ENCODE measurements at regions not wholly inside any gene's neighbourhood (a gene's known extent, or its start where the extent isn't known, plus 50 kb on each side); places are given as distances from the start of the nearest gene placed in this dataset.

DNA sequence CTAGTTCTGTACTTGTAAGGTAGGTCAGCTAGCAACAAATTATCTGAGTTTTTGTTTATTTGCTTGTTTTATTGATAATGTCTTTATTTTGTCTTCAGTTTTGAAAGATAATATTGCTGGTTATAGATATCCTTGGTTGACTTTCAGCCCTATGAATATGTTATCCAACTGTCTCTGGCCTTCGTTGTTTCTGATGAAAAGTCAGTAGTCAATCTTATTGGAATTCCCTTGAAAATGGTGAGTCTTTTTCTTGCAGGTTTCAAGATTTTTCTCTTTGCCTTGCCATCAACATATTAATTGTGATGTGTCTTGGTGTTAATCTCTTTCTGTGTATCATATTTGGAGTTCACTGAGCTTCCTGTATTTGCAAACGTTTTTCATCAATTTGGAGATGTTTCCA lies 113.1 kb upstream of the NEIL3 start:
- no peaks in the 10 kb centered on the region for H3K36me3 ChIP-seq (ENCODE audit: control insufficient read depth, insufficient read depth, low read length)
- H3K4me3 ChIP-seq (ENCODE audit: low read depth, low read length), result no peak overlapping the region
- TF ChIP-seq, protein P1, sequence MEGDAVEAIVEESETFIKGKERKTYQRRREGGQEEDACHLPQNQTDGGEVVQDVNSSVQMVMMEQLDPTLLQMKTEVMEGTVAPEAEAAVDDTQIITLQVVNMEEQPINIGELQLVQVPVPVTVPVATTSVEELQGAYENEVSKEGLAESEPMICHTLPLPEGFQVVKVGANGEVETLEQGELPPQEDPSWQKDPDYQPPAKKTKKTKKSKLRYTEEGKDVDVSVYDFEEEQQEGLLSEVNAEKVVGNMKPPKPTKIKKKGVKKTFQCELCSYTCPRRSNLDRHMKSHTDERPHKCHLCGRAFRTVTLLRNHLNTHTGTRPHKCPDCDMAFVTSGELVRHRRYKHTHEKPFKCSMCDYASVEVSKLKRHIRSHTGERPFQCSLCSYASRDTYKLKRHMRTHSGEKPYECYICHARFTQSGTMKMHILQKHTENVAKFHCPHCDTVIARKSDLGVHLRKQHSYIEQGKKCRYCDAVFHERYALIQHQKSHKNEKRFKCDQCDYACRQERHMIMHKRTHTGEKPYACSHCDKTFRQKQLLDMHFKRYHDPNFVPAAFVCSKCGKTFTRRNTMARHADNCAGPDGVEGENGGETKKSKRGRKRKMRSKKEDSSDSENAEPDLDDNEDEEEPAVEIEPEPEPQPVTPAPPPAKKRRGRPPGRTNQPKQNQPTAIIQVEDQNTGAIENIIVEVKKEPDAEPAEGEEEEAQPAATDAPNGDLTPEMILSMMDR (IDR thresholded peaks at IDR 0.05; ENCODE audit: insufficient read depth, low read length, poor library complexity, severe bottlenecking), result no peak
- no peaks in the 10 kb centered on the region for H3K27me3 ChIP-seq (ENCODE audit: control insufficient read depth, insufficient read depth, low read length)
- no peak for DNase-seq (ENCODE audit: low read depth)

DNA sequence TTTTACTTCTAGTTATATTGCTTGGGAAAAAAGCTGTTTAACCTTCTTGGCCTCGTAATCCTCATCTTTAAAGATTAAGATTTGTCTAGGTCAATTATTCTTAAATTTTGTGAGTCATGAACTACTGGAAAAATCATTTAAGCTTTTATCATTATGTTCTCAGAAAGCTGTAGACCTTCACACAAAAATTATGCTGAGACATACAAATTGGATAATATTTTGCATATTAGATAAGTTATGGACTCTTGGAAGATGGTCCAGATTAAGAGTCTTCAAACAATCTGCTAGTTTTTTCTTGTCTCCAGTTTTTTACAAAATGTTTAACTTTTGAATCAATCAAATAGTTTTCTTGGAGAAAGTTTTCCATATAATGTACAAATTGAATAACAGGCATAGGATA lies 108.1 kb upstream of the NEIL3 start:
- no peak for DNase-seq (ENCODE audit: low read depth)
- Histone ChIP-seq H3K4me3 (ENCODE audit: low read depth, low read length) (no peak overlapping the region), H3K36me3 (ENCODE audit: control insufficient read depth, insufficient read depth, low read length) (no peaks in the 10 kb centered on the region), H3K27me3 (ENCODE audit: control insufficient read depth, insufficient read depth, low read length) (no peaks in the 10 kb centered on the region)
- TF ChIP-seq, protein P1 (IDR thresholded peaks at IDR 0.05; ENCODE audit: insufficient read depth, low read length, poor library complexity, severe bottlenecking), result no peak

- H3K4me3 ChIP-seq (ENCODE audit: low read depth, low read length), result no peak overlapping the region
- H3K36me3 ChIP-seq (ENCODE audit: control insufficient read depth, insufficient read depth, low read length), result no peaks in the 10 kb centered on the region
- no peak for DNase-seq (ENCODE audit: low read depth)
- no peaks in the 10 kb centered on the region for H3K27me3 ChIP-seq (ENCODE audit: control insufficient read depth, insufficient read depth, low read length)
- TF ChIP-seq, protein P1 (IDR thresholded peaks at IDR 0.05; ENCODE audit: insufficient read depth, low read length, poor library complexity, severe bottlenecking), result no peak
Measured at GRCh38 chr4:177204126-177204525, 105.5 kb upstream of the NEIL3 start.

GRCh38 chr4:177214935-177215334 lies 94.7 kb upstream of the NEIL3 start:
- no peak for DNase-seq (ENCODE audit: low read depth)
- Histone ChIP-seq H3K36me3 (ENCODE audit: control insufficient read depth, insufficient read depth, low read length) (no peaks in the 10 kb centered on the region), H3K27me3 (ENCODE audit: control insufficient read depth, insufficient read depth, low read length) (no peaks in the 10 kb centered on the region), H3K4me3 (ENCODE audit: low read depth, low read length) (no peak overlapping the region)
- TF ChIP-seq, protein P1 (IDR thresholded peaks at IDR 0.05; ENCODE audit: insufficient read depth, low read length, poor library complexity, severe bottlenecking), result no peak

GRCh38 chr4:177220376-177220775 lies 89.3 kb upstream of the NEIL3 start:
- TF ChIP-seq, protein P1 (IDR thresholded peaks at IDR 0.05; ENCODE audit: insufficient read depth, low read length, poor library complexity, severe bottlenecking), result no peak
- Histone ChIP-seq H3K36me3 (ENCODE audit: control insufficient read depth, insufficient read depth, low read length) (no peaks in the 10 kb centered on the region), H3K27me3 (ENCODE audit: control insufficient read depth, insufficient read depth, low read length) (no peaks in the 10 kb centered on the region), H3K4me3 (ENCODE audit: low read depth, low read length) (no peak overlapping the region)
- DNase-seq (ENCODE audit: low read depth), result no peak

GRCh38 chr4:177222781-177223180 lies 86.9 kb upstream of the NEIL3 start:
- H3K27me3 ChIP-seq (ENCODE audit: control insufficient read depth, insufficient read depth, low read length), result no peaks in the 10 kb centered on the region
- TF ChIP-seq, protein P1 (IDR thresholded peaks at IDR 0.05; ENCODE audit: insufficient read depth, low read length, poor library complexity, severe bottlenecking), result no peak
- H3K4me3 ChIP-seq (ENCODE audit: low read depth, low read length), result no peak overlapping the region
- no peaks in the 10 kb centered on the region for H3K36me3 ChIP-seq (ENCODE audit: control insufficient read depth, insufficient read depth, low read length)
- DNase-seq (ENCODE audit: low read depth), result peak; percentile 73
